Right kidney (tissue), 1 donor: ENCODE measurements at regions not wholly inside any gene's neighbourhood (a gene's known extent, or its start where the extent isn't known, plus 50 kb on each side); places are given as distances from the start of the nearest gene placed in this dataset.

Experiments
- DNase-seq: peaks from one replicate; pipeline ENCODE4 v3.0.0-alpha.2; 2016

DNA sequence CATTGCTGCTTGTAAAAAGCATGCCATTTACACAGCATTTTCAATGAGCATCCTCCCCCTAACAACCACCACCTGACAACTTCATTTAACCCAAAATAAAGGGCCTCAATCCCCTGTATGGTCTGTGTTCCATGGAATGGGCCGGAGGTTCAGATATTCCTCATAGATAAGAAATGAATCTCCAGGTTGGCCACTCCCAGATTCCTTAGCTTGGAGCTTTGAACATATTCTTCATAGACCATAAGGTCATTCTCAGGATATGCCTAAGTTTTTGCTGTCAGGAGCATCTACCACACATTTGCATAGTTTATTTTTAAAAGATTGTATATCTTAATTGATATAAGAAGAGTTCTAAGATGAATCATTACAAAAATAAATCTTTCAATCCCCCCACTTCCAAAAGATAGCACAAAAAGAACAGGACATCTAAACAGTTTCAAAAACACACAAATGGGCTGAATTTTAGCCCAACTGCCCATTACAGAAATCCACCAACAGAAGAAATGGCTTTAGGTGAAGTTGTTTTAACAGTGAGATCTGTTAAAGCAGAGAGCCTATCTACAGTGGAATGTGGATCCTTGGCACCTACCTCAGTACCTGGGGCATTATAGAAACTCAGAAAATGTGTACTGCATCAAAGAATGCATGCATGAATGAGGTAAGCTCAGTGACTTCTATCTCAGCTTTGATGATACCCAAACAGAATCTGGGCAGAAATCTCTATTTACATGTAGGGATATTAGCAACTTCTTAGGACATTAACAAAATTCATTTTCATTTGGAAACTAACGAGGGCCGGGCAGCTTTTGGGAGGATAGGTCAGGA, 179.8 kb downstream of the SEC61B start:
- DNase-seq = no peak

DNA sequence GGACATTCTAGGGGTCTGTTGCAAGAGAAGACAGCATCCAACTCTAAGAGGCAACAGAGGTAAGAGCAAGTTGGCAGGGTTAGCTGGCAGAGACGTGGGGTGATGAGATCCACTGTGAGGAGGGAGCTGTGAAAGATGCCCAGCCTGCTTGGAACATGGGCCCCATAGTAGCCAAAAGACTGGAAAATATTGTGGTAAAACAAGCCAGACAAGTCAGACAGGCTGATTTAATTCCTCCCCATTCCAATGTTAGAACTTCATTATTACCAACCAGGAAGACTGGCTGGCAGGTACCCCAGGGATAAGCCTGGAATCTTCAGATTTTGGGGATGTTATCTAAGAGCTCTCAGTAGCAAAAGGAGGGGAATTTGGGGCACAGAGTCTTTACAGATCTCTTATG, 181.3 kb downstream of the SEC61B start:
- DNase-seq = no peak

DNA sequence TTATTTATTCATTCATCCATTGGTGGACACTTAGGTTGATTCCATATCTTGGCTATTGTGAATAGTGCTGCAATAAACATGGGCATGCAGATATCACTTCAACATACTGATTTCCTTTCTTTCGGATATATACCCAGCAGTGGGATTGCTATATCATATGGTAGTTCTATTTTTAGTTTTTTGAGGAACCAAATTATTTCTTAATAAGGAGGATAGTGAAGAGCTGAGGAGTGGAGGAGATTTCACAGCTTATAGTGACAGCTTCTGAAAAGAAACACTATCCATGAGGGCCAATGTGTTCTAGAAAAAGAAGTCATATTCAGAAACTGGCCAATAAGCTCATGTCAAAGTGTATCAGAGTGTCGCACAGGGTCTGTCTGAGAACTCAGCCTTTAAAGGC, 183.3 kb downstream of the SEC61B start:
- no peak for DNase-seq

DNA sequence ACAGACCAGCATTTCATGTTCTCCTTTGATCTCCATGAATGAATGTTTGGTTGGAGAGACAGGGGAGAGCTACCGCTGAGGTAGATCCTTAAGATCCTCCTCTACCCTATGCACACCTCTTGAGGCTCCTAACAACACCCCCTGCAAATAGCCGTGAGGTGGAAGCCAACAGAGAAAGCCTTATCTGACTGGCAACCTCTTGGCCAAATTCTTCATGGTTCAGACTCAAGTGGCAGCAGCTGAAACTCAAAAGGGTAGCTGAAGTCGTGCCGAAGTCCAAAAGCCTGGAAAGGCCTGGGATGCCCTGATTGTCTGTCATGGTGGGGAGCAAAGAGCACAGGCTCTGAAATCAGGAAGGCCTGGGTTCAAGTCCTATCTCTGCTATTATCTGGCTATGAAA, 184.9 kb downstream of the SEC61B start:
- no peak for DNase-seq

DNA sequence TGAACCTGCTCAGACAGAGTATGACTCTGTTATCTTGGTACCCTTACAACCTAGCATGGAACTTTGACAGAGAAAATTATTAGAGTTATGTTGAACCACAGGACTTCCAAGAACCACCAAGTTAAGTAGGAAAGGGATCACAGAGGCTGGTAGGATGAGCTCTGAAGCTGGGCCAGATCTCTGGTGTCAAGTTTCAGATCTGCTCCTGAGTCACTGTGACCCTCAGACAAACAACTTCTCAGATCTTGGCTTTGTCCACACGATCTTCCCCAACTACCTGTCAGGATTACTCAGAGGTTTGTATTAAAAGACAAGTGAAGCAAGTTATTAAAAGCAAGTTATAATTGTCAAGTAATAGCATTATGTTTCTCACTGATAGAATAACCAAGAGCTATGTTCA, 189.0 kb downstream of the SEC61B start:
- DNase-seq = no peak

DNA sequence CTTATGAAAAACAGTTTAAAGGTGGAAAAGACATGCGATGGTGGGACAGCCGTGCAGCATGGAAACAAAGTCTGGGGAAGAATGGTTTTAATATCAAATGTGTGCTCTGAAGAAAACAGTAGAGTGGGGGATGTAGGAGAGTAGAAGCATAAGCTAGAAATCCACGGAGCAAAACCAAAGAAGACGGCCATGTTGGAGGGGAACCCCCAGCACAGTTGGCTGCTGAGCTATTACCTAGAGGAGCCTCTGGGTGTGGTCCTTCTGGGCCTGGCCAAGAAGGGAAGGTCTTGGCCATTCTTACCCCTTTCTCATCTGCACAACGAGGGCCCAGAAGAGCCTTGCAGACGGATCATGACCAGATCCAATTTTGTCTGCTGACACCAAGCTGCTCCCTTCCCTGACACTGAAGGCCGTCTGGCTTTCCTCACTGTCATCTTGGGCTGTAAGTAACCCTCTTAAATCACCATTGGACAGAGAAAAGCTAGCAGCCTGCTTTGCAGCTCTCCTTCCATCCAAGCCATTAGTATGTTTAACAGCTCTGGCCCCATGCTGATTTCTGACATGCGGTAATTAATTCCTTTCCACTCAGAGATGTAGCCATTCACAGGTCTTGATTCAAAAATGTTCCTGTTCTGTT, 189.5 kb downstream of the SEC61B start:
- no peak for DNase-seq

DNA sequence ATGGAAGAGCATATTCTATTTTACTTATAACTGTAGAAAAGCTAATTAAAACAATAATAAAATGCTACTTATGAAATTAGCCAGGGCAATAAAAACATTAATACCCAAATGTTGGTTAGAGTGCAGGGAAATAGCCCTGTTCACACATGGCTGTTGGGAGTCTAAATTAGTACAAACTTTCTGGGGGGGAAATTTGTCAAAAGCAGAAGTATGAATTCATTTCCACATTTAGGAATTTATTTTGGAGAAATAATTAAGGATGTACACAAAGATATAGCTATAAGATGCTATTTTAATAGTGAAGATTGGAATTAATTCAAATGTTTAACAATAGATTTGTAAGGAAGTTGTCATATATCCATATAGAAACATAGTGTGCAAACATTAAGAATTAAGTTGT, 190.5 kb downstream of the SEC61B start:
- DNase-seq = no peak

DNA sequence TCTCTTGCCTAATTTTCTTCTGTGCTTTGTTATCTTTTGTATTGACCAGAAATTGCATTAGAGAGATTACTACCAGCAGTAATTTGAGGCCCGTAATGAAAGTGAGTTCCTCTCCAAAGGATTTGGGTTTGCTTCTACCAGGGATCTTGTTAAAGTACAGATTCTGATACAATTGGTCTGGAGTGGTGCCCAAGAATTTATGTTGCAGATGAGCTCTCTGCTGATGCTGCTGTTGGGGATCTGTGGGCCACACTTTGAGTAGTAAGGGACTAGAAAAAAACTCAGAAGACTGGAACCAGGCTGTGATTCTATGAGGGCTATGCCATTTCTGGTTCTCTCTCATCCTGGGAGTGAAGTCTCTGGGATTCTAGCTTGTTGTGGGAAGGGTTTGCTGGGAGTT, 192.2 kb downstream of the SEC61B start:
- DNase-seq = no peak

DNA sequence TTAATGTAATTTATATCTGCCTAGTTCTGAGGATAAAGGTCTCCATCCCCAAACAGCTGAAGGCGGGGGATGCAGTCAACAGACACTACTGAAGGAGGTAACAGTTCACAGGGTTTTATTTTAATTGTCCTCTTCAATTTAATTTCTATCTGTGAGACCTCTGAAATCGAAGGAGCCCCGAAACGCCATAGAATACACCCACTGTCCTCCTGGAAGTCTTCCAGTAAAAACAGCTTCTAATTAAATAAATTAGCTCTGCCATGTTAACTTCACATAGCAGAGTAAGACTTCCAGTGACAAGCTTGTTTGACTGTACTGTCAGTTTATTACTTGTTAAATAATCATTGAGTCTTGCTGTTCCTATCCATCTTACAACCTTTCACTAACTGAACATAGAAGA, 193.5 kb downstream of the SEC61B start:
- DNase-seq = peak; percentile 22

DNA sequence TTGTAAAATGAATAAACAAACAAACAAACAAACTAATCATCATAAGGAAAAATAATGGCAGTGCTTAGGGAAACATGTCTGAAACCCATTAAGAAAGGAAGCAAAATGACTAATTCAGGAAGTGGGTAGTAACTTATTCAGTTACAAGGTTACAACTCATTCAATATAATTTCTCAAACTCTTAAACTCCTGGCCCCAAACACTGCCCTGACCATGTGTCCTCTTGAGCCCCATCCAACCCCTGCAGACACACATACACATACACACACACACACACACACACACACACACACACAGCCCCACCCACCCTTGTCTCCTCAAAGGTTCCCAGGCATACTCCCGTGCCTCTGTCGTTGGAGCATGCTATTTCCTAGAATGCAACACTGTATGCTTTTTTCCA, 193.9 kb downstream of the SEC61B start:
- DNase-seq = peak; percentile 20

DNA sequence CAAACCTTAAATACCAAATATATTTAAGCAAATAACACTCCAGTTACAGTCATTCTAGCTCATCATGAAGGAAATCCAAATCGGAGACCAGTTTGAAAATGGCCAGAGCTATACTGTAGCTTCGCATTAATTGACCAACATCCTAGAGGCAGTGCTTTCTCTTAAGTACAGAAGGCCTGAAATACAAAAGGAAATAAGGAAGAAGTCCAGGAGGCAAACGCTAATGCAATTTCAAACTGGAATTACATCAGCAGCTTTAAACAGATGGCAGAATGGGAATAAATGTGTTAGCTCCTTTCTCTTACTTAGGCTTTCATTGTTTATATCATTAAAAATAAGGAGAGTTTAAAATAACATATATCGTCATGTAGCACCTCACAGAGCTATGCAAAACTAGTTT, 197.0 kb downstream of the SEC61B start:
- no peak for DNase-seq

DNA sequence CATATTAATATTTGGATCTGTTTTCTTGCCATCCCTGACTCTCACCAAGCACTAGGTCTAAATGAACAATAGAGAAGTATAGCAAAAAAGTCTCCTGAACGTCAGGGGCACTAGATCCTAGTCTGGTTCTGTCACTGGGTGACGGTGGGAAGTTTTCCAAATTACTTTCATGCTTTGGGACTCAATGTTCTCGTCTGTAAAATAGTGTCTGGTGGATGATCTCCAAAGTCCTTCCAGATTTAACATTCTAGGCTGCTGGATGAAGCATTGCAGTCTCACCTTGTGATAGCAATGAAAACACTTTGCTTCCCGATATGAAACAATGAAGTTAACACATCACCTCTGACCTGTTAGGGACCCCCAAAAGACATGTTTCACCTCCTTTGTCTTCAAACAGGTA, 199.3 kb downstream of the SEC61B start:
- no peak for DNase-seq

DNA sequence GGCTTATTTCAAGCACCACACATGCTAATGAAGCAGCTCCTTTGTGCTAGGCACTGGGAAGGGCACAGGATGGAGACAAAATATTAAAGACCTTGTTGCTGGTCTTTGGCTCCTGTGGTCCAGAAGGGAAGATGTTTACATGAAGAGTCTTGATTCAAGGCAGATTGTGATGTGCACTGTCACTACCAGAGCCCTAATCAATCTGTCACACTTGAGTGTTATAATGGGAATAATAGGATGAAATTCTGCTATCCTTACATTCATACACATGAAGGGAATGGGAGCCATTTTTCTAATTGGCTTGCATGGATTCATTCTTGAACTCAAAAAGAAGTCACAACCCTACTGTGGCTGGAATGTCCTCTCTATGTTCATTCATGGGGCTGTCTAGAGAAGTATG, 203.0 kb downstream of the SEC61B start:
- DNase-seq = no peak

DNA sequence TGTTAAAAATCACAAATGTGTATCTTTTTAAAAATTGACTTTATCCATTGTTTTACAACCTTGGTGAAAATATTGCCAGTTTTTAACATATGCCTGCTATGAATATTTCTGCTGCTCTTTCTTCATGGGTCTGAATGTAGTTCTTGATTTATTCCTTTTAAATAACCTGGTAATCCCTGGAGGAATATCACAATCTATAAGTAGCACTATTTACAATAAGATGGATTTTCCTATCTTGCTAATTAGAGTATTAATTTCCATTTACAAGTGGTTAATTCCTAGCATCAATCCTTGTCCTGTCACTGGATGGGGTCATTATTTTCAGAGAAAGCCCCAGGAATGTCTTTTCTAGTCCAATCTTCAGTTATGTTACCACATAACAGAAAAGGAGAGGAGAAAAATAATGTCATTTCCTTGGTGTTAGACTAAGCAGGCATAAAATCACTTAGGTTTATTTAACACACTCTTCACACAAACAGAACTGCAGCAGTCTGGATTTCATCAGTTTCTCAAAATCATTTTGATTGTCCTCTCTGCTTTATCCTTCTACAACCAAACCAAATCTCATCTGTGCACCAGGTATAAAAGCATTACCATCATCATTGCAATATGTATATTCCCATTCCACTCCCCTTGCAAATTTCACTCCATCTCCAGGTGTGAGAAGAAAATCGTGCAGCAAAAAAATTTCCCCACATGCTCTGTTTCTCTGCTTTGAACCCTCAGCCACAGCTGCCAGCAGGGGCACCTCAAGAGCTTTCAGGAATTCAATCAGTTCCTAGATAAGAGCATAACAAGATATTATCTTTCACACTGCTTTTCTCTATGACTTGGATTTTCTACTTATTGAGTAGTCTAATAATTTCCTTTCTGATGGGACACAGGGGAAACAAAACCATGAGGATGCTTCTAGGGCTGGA, 204.1 kb downstream of the SEC61B start:
- DNase-seq = no peak

DNA sequence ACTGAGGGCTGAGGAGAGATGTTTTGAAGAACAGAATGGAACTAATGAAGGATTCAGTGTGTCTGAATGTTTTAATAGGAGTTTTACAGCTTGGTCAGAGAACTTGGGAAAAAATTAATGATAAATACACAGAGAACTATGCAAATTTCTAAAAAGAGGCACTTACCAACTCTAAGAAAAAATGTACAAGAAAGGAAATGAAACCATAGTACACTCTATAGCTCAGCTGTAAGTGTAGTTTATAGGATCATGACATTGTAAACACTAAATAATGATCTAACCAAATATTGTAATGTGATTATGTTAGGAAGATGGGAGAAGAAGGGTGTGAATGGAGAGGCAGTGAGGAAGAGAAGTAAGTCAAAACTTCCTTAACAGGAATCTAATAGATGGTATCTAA, 205.2 kb downstream of the SEC61B start:
- DNase-seq = no peak

DNA sequence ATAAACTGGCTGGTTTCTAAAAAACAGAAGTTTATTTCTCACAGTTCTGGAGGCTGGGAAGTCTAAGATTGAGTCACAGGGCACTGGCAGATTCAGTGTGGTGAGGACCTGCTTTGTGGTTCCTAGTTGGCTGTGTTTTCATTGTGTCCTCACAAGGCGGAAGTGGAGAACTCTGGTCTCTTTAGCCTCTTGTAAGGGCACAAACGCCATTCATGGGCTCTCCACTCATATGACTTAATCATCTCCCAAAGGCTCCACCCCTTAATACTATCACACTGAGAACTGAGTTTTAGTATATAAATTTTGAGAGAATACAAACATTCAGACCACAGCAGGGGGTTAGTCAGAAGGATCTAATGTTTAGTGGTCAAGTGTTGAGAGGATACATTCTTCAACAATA, 208.2 kb downstream of the SEC61B start:
- no peak for DNase-seq

DNA sequence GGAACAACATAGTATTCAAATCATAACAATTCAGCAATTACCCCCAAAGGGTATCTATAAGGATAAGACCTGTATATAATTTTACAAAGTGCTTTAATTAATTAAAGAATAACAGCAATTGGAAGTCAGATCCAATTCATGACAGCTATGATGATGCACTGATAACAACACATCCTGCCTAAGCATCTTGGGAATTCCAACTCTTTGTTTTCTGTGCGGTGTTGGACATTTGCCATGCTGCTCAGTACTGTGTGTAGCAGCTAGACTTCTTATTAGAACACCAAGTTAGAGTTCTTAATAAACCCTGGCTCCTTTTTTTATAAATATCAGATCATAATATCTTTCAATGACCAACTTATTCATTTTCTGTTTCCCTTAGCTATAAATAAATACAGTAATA, 209.0 kb downstream of the SEC61B start:
- DNase-seq = no peak

DNA sequence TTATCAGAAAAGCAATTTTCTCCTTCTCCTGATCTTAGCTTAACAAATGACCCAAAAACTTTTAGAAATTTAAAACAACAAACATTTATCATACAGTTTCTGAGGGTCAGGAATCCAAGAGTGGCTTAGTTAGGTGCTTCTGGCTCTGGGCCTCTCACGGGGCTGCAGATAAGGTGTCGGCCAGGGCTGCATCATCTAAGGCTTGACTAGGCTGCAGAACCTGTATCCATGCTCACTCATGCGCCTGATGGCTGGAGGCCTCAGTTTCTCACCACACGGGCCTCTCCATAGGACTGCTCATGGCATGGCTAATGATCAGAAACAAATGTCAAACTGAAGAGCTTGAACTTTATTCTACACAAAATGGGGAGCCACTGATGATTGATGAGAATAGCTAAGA, 210.0 kb downstream of the SEC61B start:
- no peak for DNase-seq

DNA sequence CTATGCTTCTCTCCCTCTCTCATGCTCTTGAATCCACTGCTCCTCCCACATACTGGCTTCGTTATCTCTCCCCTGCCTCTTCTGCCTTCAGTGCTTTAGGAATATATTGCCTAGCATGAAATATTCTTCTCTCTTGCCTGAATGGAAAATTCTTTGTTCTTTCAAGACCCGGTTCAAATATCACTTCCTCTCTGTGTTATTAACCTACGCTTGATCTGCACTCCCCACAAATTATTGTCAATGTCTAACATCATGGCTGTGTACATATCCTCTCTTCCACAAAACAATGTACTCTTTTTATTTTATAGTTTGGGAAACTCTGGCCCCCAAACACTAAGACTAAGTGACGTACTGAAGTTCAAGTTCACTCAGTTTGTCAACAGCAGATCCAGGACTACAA, 211.0 kb downstream of the SEC61B start:
- DNase-seq = no peak

DNA sequence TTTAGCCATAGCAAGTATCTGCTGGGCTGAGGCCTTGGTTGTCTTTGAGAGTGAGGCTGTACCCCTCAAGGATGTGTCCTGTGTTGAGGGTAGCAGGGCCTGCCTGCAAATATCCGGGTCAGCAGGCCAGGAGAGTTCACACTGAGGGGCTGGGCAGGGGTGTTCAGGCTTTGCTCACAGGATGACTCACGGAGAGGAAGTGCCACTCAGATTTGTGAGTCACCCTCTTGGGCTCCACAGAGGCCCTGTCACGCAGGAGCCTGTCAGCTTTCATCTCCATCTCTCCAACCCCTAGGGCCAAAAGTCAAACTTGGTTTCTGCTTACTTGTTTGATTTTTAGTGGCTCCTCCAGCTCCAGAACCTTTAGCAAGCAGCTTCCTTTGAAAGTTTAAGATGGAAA, 211.5 kb downstream of the SEC61B start:
- DNase-seq = no peak

DNA sequence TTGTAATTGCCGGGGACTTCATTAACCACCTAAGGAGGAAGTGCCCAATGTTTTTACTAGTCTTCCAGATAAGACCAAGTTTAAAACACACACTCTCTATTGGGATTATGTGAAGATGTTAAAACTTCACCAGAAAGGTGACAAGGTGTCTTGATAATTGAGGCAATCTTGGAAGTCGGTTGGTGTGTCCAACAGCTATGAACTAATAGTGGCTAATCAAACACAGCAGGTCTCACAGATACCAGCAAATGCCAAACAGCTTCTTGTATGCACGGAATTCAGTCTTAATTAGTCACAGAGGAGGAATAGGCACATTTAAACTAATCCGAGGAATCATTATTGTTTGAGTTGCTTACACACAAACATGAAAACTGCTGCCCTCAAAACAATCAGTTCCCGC, 214.5 kb downstream of the SEC61B start:
- no peak for DNase-seq

DNA sequence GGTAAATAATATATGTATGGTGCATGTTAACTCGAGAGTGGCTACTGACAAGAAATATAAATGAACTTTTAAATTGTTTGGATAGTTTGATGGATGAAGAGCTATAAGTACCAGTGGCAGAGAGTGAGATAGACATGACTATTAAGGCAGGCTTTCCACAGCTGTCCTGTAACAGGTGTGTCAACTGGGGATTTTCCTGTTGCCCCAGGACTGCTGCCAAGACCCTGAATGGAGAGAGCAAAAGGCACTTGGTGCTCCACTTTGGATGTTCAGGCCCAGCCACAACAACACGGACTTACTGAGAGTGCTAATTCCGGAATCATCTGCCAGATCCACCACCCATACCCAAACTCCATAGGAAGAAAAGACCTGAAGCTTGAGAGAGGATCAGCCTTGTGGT, 215.1 kb downstream of the SEC61B start:
- no peak for DNase-seq

DNA sequence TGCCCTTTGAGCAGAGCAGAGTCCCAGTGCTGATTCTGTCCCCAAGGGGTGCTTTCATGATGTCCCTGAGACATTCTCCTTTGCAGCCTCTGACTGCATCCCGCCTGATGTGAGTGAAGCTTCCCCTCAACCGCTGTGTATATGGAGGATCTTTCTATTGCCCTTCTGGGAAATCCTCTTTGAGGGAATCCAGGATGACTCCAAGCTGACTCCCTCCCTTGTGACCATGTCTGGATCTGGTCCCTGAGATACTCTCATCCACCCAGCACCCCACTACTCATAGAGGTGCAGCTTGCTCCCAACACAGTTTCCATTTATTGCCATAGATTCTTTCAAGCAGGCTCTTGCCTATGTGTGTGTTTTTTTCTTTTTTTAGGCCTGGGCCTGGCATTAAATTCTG, 216.5 kb downstream of the SEC61B start:
- no peak for DNase-seq
